DOHH2 (cell line): ENCODE measurements at regions not wholly inside any gene's neighbourhood (a gene's known extent, or its start where the extent isn't known, plus 50 kb on each side); places are given as distances from the start of the nearest gene placed in this dataset.
"Not testable (repeated sequence)": the region's sequence is repeated elsewhere in the genome, so short reads cannot be mapped to it uniquely, and the experiment has no call there.

Experiments used
- H3F3A ChIP-seq: fragments of 200-600 bp; sonication (generic), shearing (Covaris generic); 2 replicates; pipeline ENCODE4 v1.6.0; 2016; ENCODE audit warnings: antibody characterized with exemption, mild to moderate bottlenecking; ENCODE audit not compliant: control insufficient read depth, insufficient read depth
- H3K27ac ChIP-seq: fragments of 200-600 bp; sonication (generic); 2 replicates; pipeline ENCODE4 v1.5.1; 2014; ENCODE audit warnings: low read depth, mild to moderate bottlenecking, low read length, moderate library complexity
- H3K27me3 ChIP-seq: fragments of 200-600 bp; sonication (generic); 2 replicates; pipeline ENCODE4 v1.6.1; 2014; ENCODE audit warnings: mild to moderate bottlenecking, low read length, mixed read lengths; ENCODE audit not compliant: control insufficient read depth
- H3K36me3 ChIP-seq: fragments of 200-600 bp; sonication (generic); 2 replicates; pipeline ENCODE4 v1.6.1; 2014; ENCODE audit warnings: mild to moderate bottlenecking, low read length, moderate library complexity, mixed read lengths; ENCODE audit not compliant: control insufficient read depth
- H3K4me1 ChIP-seq: fragments of 200-600 bp; sonication (generic); 2 replicates; pipeline ENCODE4 v1.6.1; 2014; ENCODE audit warnings: mild to moderate bottlenecking, low read length, mixed read lengths; ENCODE audit not compliant: control insufficient read depth
- H3K4me2 ChIP-seq: fragments of 200-600 bp; sonication (generic); 2 replicates; pipeline ENCODE4 v1.6.0; 2014; ENCODE audit warnings: mild to moderate bottlenecking, low read length, moderate library complexity
- H3K4me3 ChIP-seq: fragments of 200-600 bp; sonication (generic); 2 replicates; pipeline ENCODE4 v1.5.1; 2014; ENCODE audit warnings: mild to moderate bottlenecking, low read length, mixed read lengths
- H3K79me2 ChIP-seq: fragments of 200-600 bp; sonication (generic); 2 replicates; pipeline ENCODE4 v1.6.1; 2014; ENCODE audit warnings: mild to moderate bottlenecking, low read length, mixed read lengths; ENCODE audit not compliant: control insufficient read depth
- H3K9me2 ChIP-seq: fragments of 200-600 bp; sonication (generic); replicated peaks from 2 replicates; pipeline ENCODE4 v1.6.1; 2014; ENCODE audit warnings: mild to moderate bottlenecking, low read length, mixed read lengths; ENCODE audit not compliant: control insufficient read depth
- H3K9me3 ChIP-seq: fragments of 200-600 bp; sonication (generic); 2 replicates; pipeline ENCODE4 v1.6.1; 2014; ENCODE audit warnings: antibody characterized with exemption, low read length, mixed read lengths; ENCODE audit not compliant: control insufficient read depth, insufficient read depth
- H4K20me1 ChIP-seq: fragments of 200-600 bp; sonication (generic); 2 replicates; pipeline ENCODE4 v1.6.0; 2014; ENCODE audit warnings: low read depth, mild to moderate bottlenecking, antibody characterized with exemption, low read length, moderate library complexity; ENCODE audit not compliant: control insufficient read depth, insufficient read depth
- CTCF ChIP-seq: fragments of 200-600 bp; sonication (generic); IDR thresholded peaks from one replicate; pipeline ENCODE4 v1.5.1; 2014; ENCODE audit warnings: antibody characterized with exemption, mild to moderate bottlenecking, low read depth, low read length; ENCODE audit not compliant: poor library complexity, severe bottlenecking
- EZH2phosphoT487 ChIP-seq: fragments of 200-600 bp; sonication (generic); IDR thresholded peaks from 2 replicates; pipeline ENCODE4 v1.6.1; 2017; ENCODE audit warnings: borderline replicate concordance, mild to moderate bottlenecking, antibody characterized with exemption, low read length, moderate library complexity, mixed read lengths

GRCh38 chr14:82035397-82035796 is 501.7 kb upstream of the SEL1L start:
- Histone ChIP-seq H3K27ac (no peak overlapping the region), H3K79me2 (no peaks in the 10 kb centered on the region), H3K4me1 (no peaks in the 10 kb centered on the region), H3K9me2 (no peaks in the 10 kb centered on the region), H3F3A (no peaks in the 10 kb centered on the region), H3K4me3 (no peak overlapping the region), H4K20me1 (no peaks in the 10 kb centered on the region), H3K9me3 (no peaks in the 10 kb centered on the region), H3K4me2 (no peak overlapping the region), H3K36me3 (no peaks in the 10 kb centered on the region), H3K27me3 (no peaks in the 10 kb centered on the region)
- TF ChIP-seq EZH2phosphoT487, result no peak
- no peak for TF ChIP-seq CTCF

GRCh38 chr14:82038066-82038465 is 504.4 kb upstream of the SEL1L start:
- H3K27me3 ChIP-seq, H3F3A ChIP-seq, H3K4me2 ChIP-seq, H3K79me2 ChIP-seq, H3K9me3 ChIP-seq, H3K9me2 ChIP-seq, H3K36me3 ChIP-seq, H3K4me1 ChIP-seq, H3K27ac ChIP-seq, H4K20me1 ChIP-seq, H3K4me3 ChIP-seq: not testable (repeated sequence)

GRCh38 chr14:82045339-82045738 is 511.7 kb upstream of the SEL1L start:
- H3K79me2 ChIP-seq, result no peaks in the 10 kb centered on the region
- peaks cover 4% of the 10 kb centered on the region; the same call in 1 of the 2 replicates for H3K4me1 ChIP-seq
- no peaks in the 10 kb centered on the region for H3K9me2 ChIP-seq
- TF ChIP-seq EZH2phosphoT487 (no peak), CTCF (no peak)
- no peak overlapping the region for H3K27ac ChIP-seq
- H4K20me1 ChIP-seq, result no peaks in the 10 kb centered on the region
- no peak overlapping the region for H3K4me3 ChIP-seq
- H3K27me3 ChIP-seq, result no peaks in the 10 kb centered on the region
- no peak overlapping the region for H3K4me2 ChIP-seq
- no peaks in the 10 kb centered on the region for H3K9me3 ChIP-seq
- H3K36me3 ChIP-seq, result no peaks in the 10 kb centered on the region
- H3F3A ChIP-seq, result no peaks in the 10 kb centered on the region

GRCh38 chr14:82046512-82047226 is 513.0 kb upstream of the SEL1L start:
- no peaks in the 10 kb centered on the region for H3K9me3 ChIP-seq
- H3F3A ChIP-seq, result no peaks in the 10 kb centered on the region
- H3K27me3 ChIP-seq, result no peaks in the 10 kb centered on the region
- H3K27ac ChIP-seq, result no peak overlapping the region
- no peaks in the 10 kb centered on the region for H3K36me3 ChIP-seq
- H3K4me2 ChIP-seq, result no peak overlapping the region
- H4K20me1 ChIP-seq, result no peaks in the 10 kb centered on the region
- H3K79me2 ChIP-seq, result no peaks in the 10 kb centered on the region
- H3K4me3 ChIP-seq, result no peak overlapping the region
- no peaks in the 10 kb centered on the region for H3K9me2 ChIP-seq
- TF ChIP-seq CTCF (no peak), EZH2phosphoT487 (no peak)
- peaks cover 4% of the 10 kb centered on the region; the same call in 1 of the 2 replicates for H3K4me1 ChIP-seq
